HTR-8/SVneo (cell line): ENCODE measurements at regions not wholly inside any gene's neighbourhood (a gene's known extent, or its start where the extent isn't known, plus 50 kb on each side); places are given as distances from the start of the nearest gene placed in this dataset.
"Not testable (repeated sequence)": the region's sequence is repeated elsewhere in the genome, so short reads cannot be mapped to it uniquely, and the experiment has no call there.

Source experiments
- DNase-seq: peaks from one replicate; pipeline ENCODE4 v3.0.0; 2011; ENCODE audit warnings: low spot score, mixed read lengths; ENCODE audit not compliant: insufficient read length
- FAIRE-seq: peaks from 2 replicates; lab custom pipeline; 2011; peaks lifted over from hg19 to GRCh38; lab: Jason Lieb, UNC

DNA sequence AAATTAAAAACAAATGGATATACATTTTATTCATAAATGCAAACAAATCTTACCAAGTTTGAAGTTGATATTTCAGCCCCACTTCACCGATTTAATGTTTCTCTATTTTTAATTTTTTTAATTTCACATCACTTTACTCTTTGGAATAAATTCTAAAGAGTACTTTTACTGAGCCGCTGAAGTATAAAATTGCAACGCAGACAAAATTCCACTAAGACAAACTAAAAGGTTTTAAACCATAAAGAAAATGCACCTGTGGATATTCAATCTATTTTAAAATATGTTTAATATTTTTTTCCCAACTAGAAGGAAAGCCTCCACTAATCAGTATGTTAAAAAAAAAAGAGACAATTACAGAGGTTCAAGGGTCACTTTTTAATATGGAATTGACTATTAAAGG lies 1073.9 kb upstream of the CRIM1 start:
- FAIRE-seq (no peak), DNase-seq (no peak)

DNA sequence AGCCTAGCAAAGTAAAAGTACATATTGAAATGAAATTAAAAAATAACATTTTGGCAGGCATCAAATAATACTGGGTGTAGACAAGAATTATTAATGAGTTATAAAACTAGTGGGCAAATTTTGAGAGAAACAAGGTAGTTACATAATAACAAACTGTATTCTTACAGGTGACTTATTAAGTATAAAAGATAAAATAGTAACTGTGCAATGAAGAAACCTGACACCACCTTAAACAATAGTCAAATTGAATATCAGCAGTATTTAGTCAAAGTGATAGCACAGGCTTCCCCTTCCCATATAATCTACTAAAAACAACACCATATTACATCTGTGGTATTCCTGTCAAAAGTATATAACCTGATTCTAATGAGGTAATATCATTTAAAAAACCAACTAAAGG lies 1099.8 kb upstream of the CRIM1 start:
- DNase-seq (no peak), FAIRE-seq (no peak)

DNA sequence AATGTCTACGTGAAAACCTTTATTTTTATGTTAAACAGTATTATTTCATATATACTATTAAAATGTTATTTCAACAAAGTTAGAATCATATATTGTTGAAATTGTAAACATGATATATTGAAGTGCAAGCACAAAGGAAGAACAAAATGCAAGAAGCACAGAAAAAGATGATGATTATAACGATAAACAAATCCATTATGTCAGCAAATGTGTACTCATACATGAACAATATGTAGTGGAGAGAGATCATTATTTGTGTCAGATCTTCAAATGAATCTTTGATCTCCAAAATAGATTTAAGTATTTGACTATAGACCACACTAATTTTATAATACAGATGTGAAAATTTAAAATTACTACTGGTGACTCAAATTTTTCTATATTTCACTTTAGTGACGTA lies 1104.4 kb upstream of the CRIM1 start:
- FAIRE-seq (no peak), DNase-seq (no peak)

DNA sequence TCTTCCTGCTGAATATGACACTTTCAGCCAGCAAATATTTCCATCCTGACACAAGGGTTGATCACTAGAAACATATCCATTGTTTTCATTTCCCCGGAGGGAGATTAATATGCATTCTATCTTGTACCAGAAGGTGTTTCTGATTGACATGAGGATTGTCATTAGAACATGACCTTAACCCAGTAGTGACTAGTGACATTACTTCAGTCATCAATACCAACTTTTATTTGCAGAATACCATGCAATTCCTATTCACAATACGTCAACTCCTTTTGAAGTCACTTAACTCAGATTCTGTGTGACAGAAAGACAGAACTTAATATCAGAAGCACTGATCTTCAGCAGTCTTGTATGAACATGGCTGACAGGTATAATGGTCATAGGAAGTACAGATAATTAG lies 1108.9 kb upstream of the CRIM1 start:
- no peak for FAIRE-seq

DNA sequence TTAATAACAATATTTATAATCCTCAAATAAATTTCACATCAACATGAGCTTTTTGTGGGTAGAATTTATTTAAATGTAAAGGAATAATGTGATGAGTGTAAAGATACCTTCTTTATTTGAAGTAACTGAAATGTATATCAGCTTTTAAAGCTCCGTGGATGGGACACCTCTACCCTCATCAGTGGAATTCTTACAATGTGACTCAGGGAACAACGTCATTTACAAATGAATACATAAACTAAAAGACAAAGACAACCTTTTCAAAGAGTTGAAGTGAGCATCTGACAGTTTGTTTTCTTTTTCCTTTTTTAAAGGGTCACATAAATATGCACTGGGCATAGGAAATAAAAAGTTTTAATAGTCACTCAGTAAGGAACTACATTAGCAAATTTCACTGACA lies 1127.0 kb upstream of the CRIM1 start:
- FAIRE-seq = no peak
- no peak for DNase-seq

More for the DNA sequence above, 1108.9 kb upstream of the CRIM1 start:
- DNase-seq = no peak

DNA sequence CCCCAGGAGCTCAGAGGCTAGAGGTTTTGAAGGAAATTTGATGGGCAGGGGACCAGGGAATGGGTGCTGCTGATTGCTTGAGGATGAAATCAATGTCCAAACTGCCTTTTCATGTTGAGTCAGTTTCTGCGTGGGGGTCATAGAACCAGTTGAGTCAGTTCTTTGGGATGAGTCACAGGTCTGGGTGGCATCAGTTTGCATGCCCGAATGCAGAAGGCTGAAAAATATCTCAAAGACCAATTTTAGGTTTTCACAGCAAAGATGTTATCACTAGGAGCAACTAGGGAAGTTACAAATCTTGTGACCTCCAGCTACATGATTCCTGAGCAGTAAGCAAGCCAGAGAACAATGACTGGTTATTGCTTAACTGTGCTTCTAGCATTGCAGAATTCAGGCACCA lies 1135.1 kb upstream of the CRIM1 start:
- FAIRE-seq = no peak
- DNase-seq = peak; percentile 1

DNA sequence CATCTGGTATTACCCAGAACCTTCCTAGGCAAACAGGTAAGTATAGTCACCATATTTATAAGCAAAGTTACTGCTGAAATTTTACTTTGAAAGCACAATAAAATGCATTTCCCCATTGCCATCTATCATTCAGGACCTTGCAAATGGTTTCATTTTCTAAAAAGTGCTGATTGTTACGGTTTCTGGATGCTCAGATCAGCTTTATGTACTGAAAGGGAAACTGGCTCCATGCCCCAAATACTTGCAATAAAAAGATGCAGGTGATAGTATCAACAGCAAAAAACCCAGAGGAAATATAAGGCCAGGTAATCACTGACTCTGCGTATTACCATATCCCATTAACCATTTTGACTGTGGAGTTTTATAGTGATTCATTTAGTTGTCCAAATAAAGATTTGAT lies 1150.7 kb upstream of the CRIM1 start:
- no peak for DNase-seq
- FAIRE-seq = no peak

DNA sequence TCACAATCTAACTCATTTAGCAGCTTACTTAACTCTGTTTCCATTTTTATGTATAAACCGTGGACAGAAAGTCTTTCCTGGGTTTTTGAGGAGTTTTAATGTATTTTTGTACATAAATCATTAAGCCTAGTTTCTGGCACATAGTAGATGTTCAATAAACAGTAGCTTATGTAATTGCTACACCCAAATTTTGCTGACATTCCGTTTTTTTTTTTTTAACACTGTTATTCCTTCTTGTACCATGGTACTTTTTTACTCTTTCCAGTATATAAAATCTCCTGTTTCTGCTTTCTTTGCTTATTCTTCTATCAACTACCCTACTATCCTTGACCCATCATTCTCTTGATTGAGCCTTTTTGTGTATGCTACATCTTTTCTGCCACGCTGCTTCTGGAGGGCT lies 1151.3 kb upstream of the CRIM1 start:
- no peak for DNase-seq
- no peak for FAIRE-seq

DNA sequence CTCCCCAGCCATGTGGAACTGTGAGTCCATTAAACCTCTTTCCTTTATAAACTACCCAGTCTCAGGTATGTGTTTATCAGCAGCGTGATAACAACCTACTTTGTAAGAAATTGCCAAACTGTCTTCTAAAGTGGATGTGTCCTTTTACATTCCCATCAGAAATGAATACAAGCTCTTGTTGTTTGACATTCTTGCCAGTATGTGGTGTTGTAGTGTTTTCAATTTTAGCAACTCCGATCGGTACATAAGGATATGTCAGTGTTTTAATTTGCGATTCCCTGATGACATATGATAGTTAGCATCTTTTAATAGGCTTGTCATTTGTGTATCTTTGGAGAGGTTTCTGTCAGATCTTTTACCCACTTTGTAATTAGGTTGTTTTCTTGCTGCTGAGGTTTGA lies 1156.3 kb upstream of the CRIM1 start:
- peak; percentile 14 for DNase-seq

DNA sequence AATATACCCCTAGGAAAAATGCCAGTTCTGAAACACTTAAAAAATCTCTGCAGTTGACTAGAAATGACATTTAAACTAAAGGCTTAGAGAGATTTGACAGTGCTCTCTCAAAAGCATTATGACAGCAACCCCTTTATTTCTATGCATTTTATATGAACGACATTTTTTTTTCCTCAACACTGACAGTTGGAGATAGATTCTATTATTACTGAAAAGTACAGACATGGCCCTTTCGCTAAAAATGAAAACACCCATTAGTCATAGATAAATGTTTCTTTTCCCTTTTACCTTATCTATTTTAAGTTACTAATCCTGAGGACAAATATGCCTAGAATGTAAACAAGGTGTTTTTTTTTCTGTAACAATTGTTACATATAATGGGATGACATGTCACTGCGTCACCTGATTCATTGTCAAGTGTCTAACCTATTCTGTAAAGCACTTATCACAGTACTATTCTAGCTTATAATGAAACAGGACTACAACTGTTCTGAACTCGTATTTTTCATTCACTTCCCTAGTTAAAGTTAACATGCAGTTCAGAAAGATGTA lies 1169.6 kb upstream of the CRIM1 start:
- DNase-seq (no peak), FAIRE-seq (no peak)

More for the DNA sequence above, 1156.3 kb upstream of the CRIM1 start:
- peak; percentile 71 for FAIRE-seq

DNA sequence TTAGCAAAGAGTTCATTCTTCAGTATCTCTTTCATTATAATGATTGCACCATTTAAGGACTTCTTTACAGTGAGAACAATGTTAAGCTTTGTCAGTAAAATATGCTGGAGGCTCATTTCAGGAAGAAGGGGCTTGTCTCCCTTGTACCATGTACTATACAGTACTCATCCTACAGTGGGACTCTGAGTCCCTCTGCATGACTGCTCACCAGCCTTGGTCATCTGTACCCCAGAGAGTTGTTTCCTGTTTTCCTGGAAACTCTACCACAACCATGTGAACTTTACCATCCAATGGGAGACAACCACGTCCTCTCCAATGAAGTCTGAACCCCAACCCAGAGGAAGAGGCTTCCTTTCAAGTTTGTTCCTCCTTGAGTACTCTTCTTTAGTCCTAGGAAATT lies 1171.1 kb upstream of the CRIM1 start:
- FAIRE-seq (no peak), DNase-seq (no peak)

DNA sequence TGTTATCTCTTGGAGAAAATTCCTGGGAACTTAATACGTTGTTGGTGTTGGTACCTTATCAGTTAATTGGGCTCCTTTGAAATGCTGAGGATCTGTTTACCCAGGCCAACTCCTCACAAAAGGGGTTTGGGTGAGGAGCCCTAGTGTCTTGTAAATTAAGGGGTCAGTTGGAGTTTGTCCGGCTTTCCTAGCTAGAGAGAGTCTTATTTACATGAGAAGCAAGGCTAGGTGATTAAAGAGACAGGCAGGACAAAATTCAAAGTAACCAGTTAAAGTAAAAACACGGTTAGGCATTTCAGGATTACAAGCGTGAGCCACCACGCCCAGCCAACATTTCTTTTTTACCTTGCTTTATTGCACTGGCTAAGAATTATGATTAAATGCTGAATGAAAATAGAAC lies 1178.9 kb upstream of the CRIM1 start:
- FAIRE-seq, DNase-seq: not testable (repeated sequence)

DNA sequence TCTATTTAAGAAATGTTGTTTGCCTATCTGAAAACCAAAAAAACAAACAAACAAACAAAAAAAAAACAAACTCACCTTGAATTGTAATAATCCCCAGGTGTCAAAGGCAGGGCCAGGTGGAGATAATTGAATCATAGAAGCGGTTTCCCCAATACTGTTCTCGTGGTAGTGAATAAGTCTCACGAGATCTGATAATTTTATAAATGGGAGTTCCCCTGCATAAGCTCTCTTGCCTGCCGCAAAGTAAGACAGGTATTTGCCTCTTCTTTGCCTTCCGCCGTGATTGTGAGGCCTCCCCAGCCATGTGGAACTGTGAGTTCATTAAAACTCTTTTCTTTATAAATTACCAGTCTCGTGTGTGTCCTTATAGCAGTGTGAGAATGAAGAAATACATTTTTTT lies 1180.7 kb upstream of the CRIM1 start:
- FAIRE-seq (no peak), DNase-seq (no peak)

DNA sequence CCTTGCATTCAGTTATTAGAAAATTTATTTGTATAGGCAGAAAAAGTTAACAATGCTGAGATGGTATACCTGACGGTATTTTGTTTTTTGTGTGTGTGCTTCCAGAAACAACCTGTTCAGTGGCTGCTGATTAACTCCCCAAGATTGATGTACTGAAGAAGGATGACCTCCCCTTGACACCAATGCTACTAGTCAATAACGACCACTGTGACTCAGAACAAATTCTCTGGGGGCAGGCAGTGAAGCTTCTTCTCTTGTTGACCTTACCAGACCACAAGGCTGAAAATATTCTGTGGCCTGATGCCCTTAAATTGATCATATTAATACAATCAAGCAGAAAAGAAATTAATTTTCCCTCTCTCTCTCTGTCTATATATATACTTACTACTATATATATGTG lies 1182.9 kb upstream of the CRIM1 start:
- FAIRE-seq = no peak

DNA sequence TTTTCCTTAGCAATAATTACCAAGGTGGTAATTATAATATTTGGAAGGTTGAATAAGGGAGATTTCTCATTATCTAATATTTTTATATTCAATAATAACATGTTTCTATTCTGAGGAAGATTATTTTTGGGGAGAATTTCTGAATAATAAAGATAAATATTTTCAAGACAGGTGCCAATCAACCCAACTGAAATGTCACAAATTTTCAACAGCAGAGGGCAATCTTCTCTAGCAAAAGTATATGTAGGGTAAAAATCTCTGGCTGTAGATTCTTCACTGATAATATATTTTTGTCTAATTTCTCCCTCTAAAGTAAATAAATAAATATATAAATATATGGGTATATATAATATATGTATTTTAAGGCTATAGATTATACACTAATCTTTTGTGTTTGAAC lies 1187.2 kb upstream of the CRIM1 start:
- FAIRE-seq = no peak
- DNase-seq = no peak

More for the DNA sequence above, 1182.9 kb upstream of the CRIM1 start:
- no peak for DNase-seq

DNA sequence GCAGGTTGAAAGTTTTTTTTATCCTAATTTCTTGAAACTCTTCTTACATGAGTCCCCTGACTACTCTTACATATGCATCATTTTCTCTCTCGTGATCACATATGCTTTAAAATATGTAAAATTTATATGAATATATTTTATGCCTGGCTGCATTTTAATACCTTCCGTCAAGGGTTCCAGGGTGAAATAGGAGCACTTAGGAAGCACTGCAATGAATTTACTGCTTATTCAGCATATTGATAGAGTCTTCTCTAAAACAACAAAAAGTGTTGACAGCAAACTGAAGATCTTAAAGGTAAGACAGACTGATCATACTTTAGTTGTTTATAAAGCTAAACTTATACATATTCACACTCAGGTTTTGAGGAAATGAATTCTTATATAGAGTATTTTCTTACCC lies 1191.6 kb upstream of the CRIM1 start:
- no peak for FAIRE-seq
- DNase-seq = no peak

DNA sequence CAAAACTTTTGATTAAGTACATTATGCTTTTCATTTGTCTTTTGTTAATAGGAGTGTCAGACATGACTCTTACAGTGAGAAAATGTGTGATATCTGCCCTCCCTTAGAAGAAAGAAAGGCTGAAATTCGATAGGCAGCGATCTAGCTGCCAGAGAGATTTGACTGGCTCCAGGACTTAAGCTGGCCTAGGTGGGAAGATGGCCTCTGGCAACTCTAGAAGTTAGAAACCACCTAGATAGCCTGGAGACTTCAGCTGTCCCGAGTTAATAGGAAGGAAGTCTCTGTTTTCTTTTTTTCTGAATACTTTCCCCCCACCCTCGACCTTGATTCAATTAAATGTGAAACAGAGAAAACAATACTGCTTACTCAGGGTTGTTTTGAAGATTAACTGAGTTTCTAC lies 1194.7 kb upstream of the CRIM1 start:
- DNase-seq = no peak
- FAIRE-seq = no peak

DNA sequence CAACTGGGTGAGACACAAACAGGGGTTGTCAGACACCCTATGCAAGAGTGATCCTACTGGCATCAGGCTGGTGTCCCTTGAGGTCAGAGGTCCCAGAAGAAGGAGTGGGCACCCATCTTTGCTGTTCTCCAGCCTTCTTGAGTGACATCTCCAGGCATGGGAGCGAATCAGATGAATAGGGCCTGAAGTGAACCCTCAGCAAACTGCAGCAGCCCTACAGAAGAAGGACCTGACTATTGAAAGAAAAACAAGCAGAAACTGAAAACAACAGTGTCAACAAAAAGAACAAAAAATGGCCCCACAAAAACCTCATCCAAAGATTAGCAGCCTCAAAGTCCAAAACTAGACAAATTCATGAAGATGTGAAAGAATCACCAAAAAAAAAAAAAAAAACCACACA lies 1229.7 kb upstream of the CRIM1 start:
- DNase-seq (no peak), FAIRE-seq (no peak)

DNA sequence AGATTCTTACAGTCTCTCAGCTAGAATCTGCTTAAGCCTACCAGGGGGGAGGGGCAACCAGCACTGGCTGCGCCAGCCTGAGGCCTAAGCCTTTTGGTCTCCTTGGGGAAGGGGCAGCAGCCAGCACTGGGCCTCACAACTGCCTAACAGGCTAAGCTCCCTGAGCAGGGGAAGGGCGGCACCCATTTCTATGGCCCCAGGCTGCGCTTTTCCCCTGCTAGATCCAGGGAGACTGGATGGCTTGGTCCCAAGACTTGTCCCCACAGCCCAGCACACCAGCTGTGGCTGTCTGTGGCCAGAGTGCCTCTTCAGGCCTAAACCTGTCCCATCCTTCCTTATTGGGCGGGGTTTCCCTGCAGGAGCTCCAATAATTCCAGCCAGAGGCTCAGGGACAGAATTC lies 1230.3 kb upstream of the CRIM1 start:
- FAIRE-seq (no peak), DNase-seq (no peak)

DNA sequence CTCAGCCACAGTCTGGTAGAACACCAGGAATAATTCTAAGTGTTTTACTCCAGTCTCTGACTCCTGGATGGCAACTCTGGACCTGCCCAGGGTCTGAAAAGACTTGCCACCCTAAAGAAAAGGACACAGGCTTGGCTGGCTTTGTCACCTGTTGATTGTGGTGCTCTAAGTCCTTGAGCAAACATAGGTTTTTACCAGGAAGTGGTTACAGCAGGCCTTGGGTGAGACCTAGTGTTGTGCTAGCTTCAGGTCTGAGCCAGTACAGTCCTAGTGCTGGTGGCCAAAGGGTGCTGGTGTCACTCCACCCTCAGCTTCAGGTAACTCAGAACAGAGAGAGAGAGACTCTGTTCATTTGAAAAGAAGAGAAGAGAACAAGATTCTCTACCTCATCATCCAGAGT lies 1239.4 kb upstream of the CRIM1 start:
- FAIRE-seq (no peak), DNase-seq (no peak)

DNA sequence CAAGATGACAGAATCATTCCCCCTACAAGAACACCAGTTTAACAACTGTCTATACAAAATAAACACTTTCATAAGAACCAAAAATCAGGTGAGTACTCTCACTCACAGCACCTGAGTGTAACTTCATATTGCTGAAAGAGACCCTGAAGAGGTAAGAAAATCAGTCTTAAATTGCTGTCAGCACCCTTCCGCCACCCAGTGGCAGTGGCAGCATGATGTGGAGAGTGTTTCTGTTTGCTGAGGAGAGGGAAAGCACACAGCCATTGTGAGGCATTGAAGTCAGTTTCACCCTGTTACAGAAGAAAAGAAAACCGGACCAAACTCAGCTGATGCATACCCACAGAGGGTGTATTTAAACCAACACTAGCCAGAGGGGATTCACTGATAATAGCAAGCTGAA lies 1240.8 kb upstream of the CRIM1 start:
- DNase-seq (peak; percentile 3), FAIRE-seq (no peak)

DNA sequence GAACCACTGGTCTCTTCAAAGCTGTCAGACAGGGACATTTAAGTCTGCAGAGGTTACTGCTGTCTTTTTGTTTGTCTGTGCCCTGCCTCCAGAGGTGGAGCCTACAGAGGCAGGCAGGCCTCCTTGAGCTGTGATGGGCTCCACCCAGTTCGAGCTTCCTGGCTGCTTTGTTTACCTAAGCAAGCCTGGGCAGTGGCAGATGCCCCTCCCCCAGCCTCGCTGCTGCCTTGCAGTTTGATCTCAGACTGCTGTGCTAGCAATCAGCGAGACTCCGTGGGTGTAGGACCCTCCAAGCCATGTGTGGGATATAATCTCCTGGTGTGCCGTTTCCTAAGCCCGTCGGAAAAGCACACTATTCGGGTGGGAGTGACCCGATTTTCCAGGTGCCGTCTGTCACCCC lies 1243.2 kb upstream of the CRIM1 start:
- not testable (repeated sequence) for FAIRE-seq, DNase-seq

DNA sequence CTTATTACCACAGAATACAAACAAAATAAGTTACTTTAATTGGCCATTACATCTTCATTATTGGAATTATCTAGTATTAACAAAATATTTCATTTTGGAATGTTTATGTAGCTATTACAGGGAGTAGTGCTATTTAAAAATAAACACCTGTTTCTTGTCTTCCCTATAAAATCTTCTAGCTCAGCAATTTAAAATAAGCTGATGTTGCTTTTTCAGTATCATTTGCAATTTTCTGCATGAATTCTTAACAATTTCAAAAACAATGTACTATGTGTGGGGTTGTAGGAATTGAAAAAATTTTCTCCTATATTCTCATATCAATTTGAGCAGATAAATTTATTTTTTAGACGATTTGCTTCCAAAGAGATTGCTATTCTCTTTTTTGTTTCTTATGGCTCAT lies 1251.3 kb upstream of the CRIM1 start:
- FAIRE-seq = no peak
- no peak for DNase-seq
